ENCODE measurements at regions not wholly inside any gene's neighbourhood (a gene's known extent, or its start where the extent isn't known, plus 50 kb on each side); places are given as distances from the start of the nearest gene placed in this dataset.
"Not testable (repeated sequence)": the region's sequence is repeated elsewhere in the genome, so short reads cannot be mapped to it uniquely, and the experiment has no call there.

DNA sequence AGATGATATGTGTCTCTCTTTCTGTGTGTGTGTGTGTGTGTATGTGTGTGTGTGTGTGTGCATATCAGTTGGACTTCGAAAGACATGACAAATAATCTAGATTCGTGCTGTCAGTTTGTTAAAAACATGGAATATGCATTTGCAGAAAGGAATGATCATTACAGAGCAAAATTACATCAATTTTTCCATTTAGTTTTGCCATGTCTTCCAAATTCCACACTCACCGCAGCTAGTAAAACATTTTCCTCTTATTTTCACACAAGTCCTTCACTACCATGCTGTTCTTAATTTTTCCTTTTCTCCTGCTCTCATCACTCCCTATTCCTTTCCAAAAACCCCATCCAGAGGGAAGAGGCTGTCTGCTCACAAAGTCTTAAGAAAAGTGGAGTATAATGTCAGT is 1191.4 kb upstream of the SLC39A10 start:
- DNase-seq (ENCODE audit: insufficient read length, low spot score, missing footprints), result no peak
- H3K4me2 ChIP-seq (ENCODE audit: insufficient read depth, low read length), result no peak overlapping the region
- TF ChIP-seq, protein P1, sequence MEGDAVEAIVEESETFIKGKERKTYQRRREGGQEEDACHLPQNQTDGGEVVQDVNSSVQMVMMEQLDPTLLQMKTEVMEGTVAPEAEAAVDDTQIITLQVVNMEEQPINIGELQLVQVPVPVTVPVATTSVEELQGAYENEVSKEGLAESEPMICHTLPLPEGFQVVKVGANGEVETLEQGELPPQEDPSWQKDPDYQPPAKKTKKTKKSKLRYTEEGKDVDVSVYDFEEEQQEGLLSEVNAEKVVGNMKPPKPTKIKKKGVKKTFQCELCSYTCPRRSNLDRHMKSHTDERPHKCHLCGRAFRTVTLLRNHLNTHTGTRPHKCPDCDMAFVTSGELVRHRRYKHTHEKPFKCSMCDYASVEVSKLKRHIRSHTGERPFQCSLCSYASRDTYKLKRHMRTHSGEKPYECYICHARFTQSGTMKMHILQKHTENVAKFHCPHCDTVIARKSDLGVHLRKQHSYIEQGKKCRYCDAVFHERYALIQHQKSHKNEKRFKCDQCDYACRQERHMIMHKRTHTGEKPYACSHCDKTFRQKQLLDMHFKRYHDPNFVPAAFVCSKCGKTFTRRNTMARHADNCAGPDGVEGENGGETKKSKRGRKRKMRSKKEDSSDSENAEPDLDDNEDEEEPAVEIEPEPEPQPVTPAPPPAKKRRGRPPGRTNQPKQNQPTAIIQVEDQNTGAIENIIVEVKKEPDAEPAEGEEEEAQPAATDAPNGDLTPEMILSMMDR (IDR thresholded peaks at IDR 0.05; ENCODE audit: extremely low read depth, low read depth, low read length), result no peak
- H3K4me1 ChIP-seq (ENCODE audit: insufficient read depth, low read length), result no peaks in the 10 kb centered on the region
- H3K27me3 ChIP-seq (ENCODE audit: insufficient read depth, low read length), result no peaks in the 10 kb centered on the region
- H4K20me1 ChIP-seq (ENCODE audit: insufficient read depth, low read length), result no peaks in the 10 kb centered on the region
- no peak overlapping the region for H3K27ac ChIP-seq (ENCODE audit: low read depth, low read length)
- no peaks in the 10 kb centered on the region for H3K9me3 ChIP-seq (ENCODE audit: low read depth, low read length)
- H3K4me3 ChIP-seq (ENCODE audit: insufficient read depth, low read length), result no peak overlapping the region
- no peaks in the 10 kb centered on the region for H3K79me2 ChIP-seq (ENCODE audit: insufficient read depth, low read length)
- no peak overlapping the region for H2AFZ ChIP-seq (ENCODE audit: low read length)
- no peaks in the 10 kb centered on the region for H3K36me3 ChIP-seq (ENCODE audit: insufficient read depth, low read length)

GRCh38 chr2:194464964-194465638 is 1191.9 kb upstream of the SLC39A10 start:
- H3K4me3 ChIP-seq (ENCODE audit: insufficient read depth, low read length), result no peak overlapping the region
- H4K20me1 ChIP-seq (ENCODE audit: insufficient read depth, low read length), result no peaks in the 10 kb centered on the region
- no peak overlapping the region for H3K27ac ChIP-seq (ENCODE audit: low read depth, low read length)
- no peak overlapping the region for H2AFZ ChIP-seq (ENCODE audit: low read length)
- no peak for DNase-seq (ENCODE audit: insufficient read length, low spot score, missing footprints)
- no peaks in the 10 kb centered on the region for H3K4me1 ChIP-seq (ENCODE audit: insufficient read depth, low read length)
- H3K27me3 ChIP-seq (ENCODE audit: insufficient read depth, low read length), result no peaks in the 10 kb centered on the region
- no peaks in the 10 kb centered on the region for H3K36me3 ChIP-seq (ENCODE audit: insufficient read depth, low read length)
- H3K4me2 ChIP-seq (ENCODE audit: insufficient read depth, low read length), result no peak overlapping the region
- H3K79me2 ChIP-seq (ENCODE audit: insufficient read depth, low read length), result no peaks in the 10 kb centered on the region
- TF ChIP-seq, protein P1 (IDR thresholded peaks at IDR 0.05; ENCODE audit: extremely low read depth, low read depth, low read length), result no peak
- H3K9me3 ChIP-seq (ENCODE audit: low read depth, low read length), result no peaks in the 10 kb centered on the region

GRCh38 chr2:194462883-194463282 is 1194.1 kb upstream of the SLC39A10 start:
- DNase-seq (ENCODE audit: insufficient read length, low spot score, missing footprints), result not testable (repeated sequence)

DNA sequence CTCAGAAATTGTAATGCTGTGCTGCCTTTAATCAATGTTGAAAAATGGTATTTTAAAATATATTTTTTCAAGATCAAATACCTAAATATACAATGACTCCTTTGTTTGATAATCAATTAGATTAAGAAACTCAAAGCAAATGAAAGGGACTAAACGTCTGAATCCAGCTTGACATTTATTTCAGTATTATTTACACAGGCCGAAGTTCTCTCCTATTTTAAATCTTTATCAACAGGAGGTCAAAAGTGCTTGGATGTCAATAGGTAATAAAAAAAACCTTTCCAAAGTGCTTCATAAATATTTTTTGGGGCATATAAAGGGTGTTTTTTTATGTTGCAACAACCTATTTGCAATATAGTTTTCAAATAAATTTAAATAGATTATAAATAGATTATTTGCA is 1201.7 kb upstream of the SLC39A10 start:
- Histone ChIP-seq H3K4me2 (ENCODE audit: insufficient read depth, low read length) (no peak overlapping the region), H3K36me3 (ENCODE audit: insufficient read depth, low read length) (no peaks in the 10 kb centered on the region), H3K27me3 (ENCODE audit: insufficient read depth, low read length) (no peaks in the 10 kb centered on the region), H3K9me3 (ENCODE audit: low read depth, low read length) (no peaks in the 10 kb centered on the region), H3K4me1 (ENCODE audit: insufficient read depth, low read length) (no peaks in the 10 kb centered on the region), H2AFZ (ENCODE audit: low read length) (no peak overlapping the region), H3K79me2 (ENCODE audit: insufficient read depth, low read length) (no peaks in the 10 kb centered on the region), H4K20me1 (ENCODE audit: insufficient read depth, low read length) (no peaks in the 10 kb centered on the region), H3K27ac (ENCODE audit: low read depth, low read length) (no peak overlapping the region), H3K4me3 (ENCODE audit: insufficient read depth, low read length) (no peak overlapping the region)
- TF ChIP-seq, protein P1 (IDR thresholded peaks at IDR 0.05; ENCODE audit: extremely low read depth, low read depth, low read length), result no peak
- DNase-seq (ENCODE audit: insufficient read length, low spot score, missing footprints), result no peak

More at GRCh38 chr2:194462883-194463282, 1194.1 kb upstream of the SLC39A10 start:
- not testable (repeated sequence) for H3K9me3 ChIP-seq (ENCODE audit: low read depth, low read length); H4K20me1 ChIP-seq (ENCODE audit: insufficient read depth, low read length); H2AFZ ChIP-seq (ENCODE audit: low read length); H3K36me3 ChIP-seq (ENCODE audit: insufficient read depth, low read length); H3K4me1 ChIP-seq (ENCODE audit: insufficient read depth, low read length); H3K4me3 ChIP-seq (ENCODE audit: insufficient read depth, low read length); H3K27me3 ChIP-seq (ENCODE audit: insufficient read depth, low read length); H3K27ac ChIP-seq (ENCODE audit: low read depth, low read length); H3K79me2 ChIP-seq (ENCODE audit: insufficient read depth, low read length); H3K4me2 ChIP-seq (ENCODE audit: insufficient read depth, low read length)

All from osteoblast (primary cell).